IMR-90 (cell line): ENCODE measurements at regions not wholly inside any gene's neighbourhood (a gene's known extent, or its start where the extent isn't known, plus 50 kb on each side); places are given as distances from the start of the nearest gene placed in this dataset.

ENCODE experiments used
- ATAC-seq: fragments of 200-7000 bp; cut with Tn5 transposase; 2 replicates; pipeline ENCODE4 v1.9.1; 2020; ENCODE audit warnings: low read depth, mild to moderate bottlenecking, moderate library complexity
- BruUV-seq: library from RNA; stranded (reverse); fragments of 400-500 nt; replicated peaks from 2 replicates; lab custom pipeline; 2021; lab: Mats Ljungman, UMichigan
- CTCF ChIA-PET: fragments of 300-600 bp; formaldehyde crosslinking; extraction: SDS; loops from one replicate; lab custom pipeline; 2021; ENCODE audit warnings: antibody characterized with exemption; lab: Yijun Ruan, JAX
- POLR2A ChIA-PET: fragments of 300-600 bp; sonication (Branson Sonifier 250); formaldehyde crosslinking; loops from one replicate; lab custom pipeline; 2022; ENCODE audit warnings: antibody characterized with exemption; ENCODE audit not compliant: unreplicated experiment; lab: Charles Lee
- DNase-seq: peaks from one replicate; pipeline ENCODE4 v3.0.0; 2013
- H2AFZ ChIP-seq: replicated peaks from 2 replicates; pipeline ENCODE3; 2013; ENCODE audit warnings: low read length, mild to moderate bottlenecking; ENCODE audit not compliant: poor library complexity
- H2AK5ac ChIP-seq: 2 replicates; pipeline ENCODE4 v1.6.1; 2013; ENCODE audit warnings: low read depth, low read length, inconsistent platforms
- H2AK9ac ChIP-seq: replicated peaks from 2 replicates; pipeline ENCODE3; 2013; ENCODE audit warnings: mild to moderate bottlenecking, low read depth, low read length, moderate library complexity; ENCODE audit not compliant: poor library complexity
- H2BK120ac ChIP-seq: 2 replicates; pipeline ENCODE4 v1.6.1; 2013; ENCODE audit warnings: low read depth, low read length, inconsistent platforms
- H2BK15ac ChIP-seq: 3 replicates; pipeline ENCODE4 v1.6.1; 2013; ENCODE audit warnings: low read depth, low read length, inconsistent platforms
- H2BK20ac ChIP-seq: 2 replicates; pipeline ENCODE4 v1.6.1; 2013; ENCODE audit warnings: low read depth, mild to moderate bottlenecking, inconsistent platforms, low read length, moderate library complexity
- H2BK5ac ChIP-seq: 2 replicates; pipeline ENCODE4 v1.6.1; 2013; ENCODE audit warnings: mild to moderate bottlenecking, low read depth, low read length, inconsistent platforms; ENCODE audit not compliant: poor library complexity, severe bottlenecking
- H3K14ac ChIP-seq: replicated peaks from 2 replicates; pipeline ENCODE4 v1.6.1; 2013; ENCODE audit warnings: low read depth, low read length, inconsistent platforms
- H3K18ac ChIP-seq: 2 replicates; pipeline ENCODE4 v1.6.1; 2013; ENCODE audit warnings: low read depth, low read length, control low read depth
- H3K23ac ChIP-seq: 2 replicates; pipeline ENCODE4 v1.6.1; 2013; ENCODE audit warnings: low read depth, low read length, inconsistent platforms
- H3K27ac ChIP-seq: 2 replicates; pipeline ENCODE4 v1.5.1; 2013; ENCODE audit warnings: mild to moderate bottlenecking, control low read depth, low read length; ENCODE audit not compliant: insufficient read depth
- H3K27me3 ChIP-seq: 2 replicates; pipeline ENCODE4 v1.6.1; 2013; ENCODE audit warnings: low read length; ENCODE audit not compliant: control insufficient read depth, insufficient read depth
- H3K36me3 ChIP-seq: 2 replicates; pipeline ENCODE4 v1.6.1; 2013; ENCODE audit warnings: low read length, mixed read lengths; ENCODE audit not compliant: control insufficient read depth, insufficient read depth
- H3K4ac ChIP-seq: 2 replicates; pipeline ENCODE4 v1.6.1; 2013; ENCODE audit warnings: low read depth, low read length, inconsistent platforms
- H3K4me1 ChIP-seq: 2 replicates; pipeline ENCODE4 v1.6.1; 2013; ENCODE audit warnings: low read length, mixed read lengths; ENCODE audit not compliant: control insufficient read depth, insufficient read depth
- H3K4me2 ChIP-seq: 2 replicates; pipeline ENCODE4 v1.6.1; 2013; ENCODE audit warnings: low read depth, mild to moderate bottlenecking, control low read depth, low read length, moderate library complexity
- H3K4me3 ChIP-seq: 2 replicates; pipeline ENCODE4 v1.5.1; 2013; ENCODE audit warnings: low read depth, mild to moderate bottlenecking, control low read depth, low read length, moderate library complexity; ENCODE audit not compliant: insufficient read depth
- H3K56ac ChIP-seq: 2 replicates; pipeline ENCODE4 v1.6.1; 2013; ENCODE audit warnings: low read length, inconsistent platforms; ENCODE audit not compliant: insufficient read depth; ENCODE audit errors: extremely low read depth
- H3K79me1 ChIP-seq, 2 experiments: 2 replicates each; pipeline ENCODE4 v1.6.1; 2013; ENCODE audit warnings: low read length in 2 of 2, inconsistent platforms in 1 of 2, low read depth in 1 of 2
- H3K9ac ChIP-seq: 2 replicates; pipeline ENCODE4 v1.6.1; 2013; ENCODE audit warnings: low read depth, low read length, control low read depth
- H3K9me1 ChIP-seq: 2 replicates; pipeline ENCODE4 v1.6.1; 2013; ENCODE audit warnings: low read length, inconsistent platforms; ENCODE audit not compliant: insufficient read depth
- H3K9me3 ChIP-seq: 2 replicates; pipeline ENCODE4 v1.6.1; 2013; ENCODE audit warnings: low read length; ENCODE audit not compliant: control insufficient read depth, insufficient read depth
- H4K20me1 ChIP-seq: 2 replicates; pipeline ENCODE4 v1.6.1; 2013; ENCODE audit warnings: low read length, inconsistent platforms; ENCODE audit not compliant: insufficient read depth
- H4K5ac ChIP-seq: 2 replicates; pipeline ENCODE4 v1.6.1; 2013; ENCODE audit warnings: mild to moderate bottlenecking, low read depth, low read length, control low read depth
- H4K8ac ChIP-seq, 2 experiments: 2 replicates each; pipeline ENCODE4 v1.6.1; 2013; ENCODE audit warnings: low read depth in 2 of 2, low read length in 2 of 2, control low read depth in 1 of 2, inconsistent platforms in 1 of 2
- H4K91ac ChIP-seq: 2 replicates; pipeline ENCODE4 v1.6.1; 2013; ENCODE audit warnings: low read depth, low read length, inconsistent platforms; ENCODE audit not compliant: insufficient read depth
- BHLHE40 ChIP-seq: fragments of 150-350 bp; IDR thresholded peaks from 2 replicates; pipeline ENCODE4 v1.6.1; 2016; ENCODE audit warnings: mild to moderate bottlenecking, low read depth, low read length
- CEBPB ChIP-seq: IDR thresholded peaks from 2 replicates; pipeline ENCODE4 v1.6.1; 2012; ENCODE audit warnings: low read depth, low read length, improper control_type of control experiment
- CHD1 ChIP-seq: IDR thresholded peaks from 2 replicates; pipeline ENCODE4 v1.6.1; 2012; ENCODE audit warnings: low read depth, low read length, improper control_type of control experiment
- CTCF ChIP-seq: conservative IDR thresholded peaks from 2 replicates; pipeline ENCODE4 v1.5.1; 2012; ENCODE audit warnings: mild to moderate bottlenecking, low read depth, low read length, improper control_type of control experiment
- MAFK ChIP-seq: IDR thresholded peaks from 2 replicates; pipeline ENCODE4 v1.6.1; 2012; ENCODE audit warnings: low read depth, low read length, improper control_type of control experiment
- NFE2L2 ChIP-seq: fragments of 150-350 bp; IDR thresholded peaks from 2 replicates; pipeline ENCODE4 v1.6.1; 2016; ENCODE audit warnings: low read depth, mild to moderate bottlenecking, low read length
- POLR2A ChIP-seq: IDR thresholded peaks from 2 replicates; pipeline ENCODE4 v1.6.1; 2012; ENCODE audit warnings: mild to moderate bottlenecking, low read depth, low read length
- RAD21 ChIP-seq: IDR thresholded peaks from 2 replicates; pipeline ENCODE4 v1.6.1; 2012; ENCODE audit warnings: low read length, improper control_type of control experiment
- RCOR1 ChIP-seq: IDR thresholded peaks from 2 replicates; pipeline ENCODE4 v1.6.1; 2012; ENCODE audit warnings: mild to moderate bottlenecking, low read length, improper control_type of control experiment; ENCODE audit not compliant: insufficient replicate concordance
- RFX5 ChIP-seq: IDR thresholded peaks from 2 replicates; pipeline ENCODE4 v1.8.0; 2012; ENCODE audit warnings: low read depth, mild to moderate bottlenecking, low read length, moderate library complexity
- SMC3 ChIP-seq: fragments of 150-350 bp; IDR thresholded peaks from 2 replicates; pipeline ENCODE4 v1.6.1; 2016; ENCODE audit warnings: low read depth, mild to moderate bottlenecking, antibody characterized with exemption, low read length, moderate library complexity
- USF2 ChIP-seq: fragments of 150-350 bp; IDR thresholded peaks from 2 replicates; pipeline ENCODE4 v1.6.1; 2017; ENCODE audit warnings: mild to moderate bottlenecking, antibody characterized with exemption, low read length, low read depth
- dilution Hi-C: fragments of 300-500 bp; cut with HindIII; formaldehyde crosslinking; loops from one replicate; pipeline ENCODE4 v1.14.3; 2018; ENCODE audit warnings: low sequenced_read_pairs; ENCODE audit not compliant: unreplicated experiment
- in situ Hi-C: fragments of 300-500 bp; cut with MboI; formaldehyde crosslinking; loops from 3 replicates; pipeline ENCODE4 v1.14.3; 2019; ENCODE audit warnings: low sequenced_read_pairs, inconsistent platforms, mixed read lengths
- intact Hi-C: fragments of 100-400 bp; cut with micrococcal nuclease; formaldehyde crosslinking; loops from 2 replicates; pipeline ENCODE4 v1.10.0; 2022

GRCh38 chrX:150094996-150095395, 156.7 kb upstream of the EOLA2 start:
- H3K27me3 ChIP-seq: no peaks in the 10 kb centered on the region
- TF ChIP-seq BHLHE40: no peak
- TF ChIP-seq RFX5: no peak
- no peak for TF ChIP-seq RAD21
- TF ChIP-seq NFE2L2: no peak
- no peak for TF ChIP-seq SMC3
- no peak for TF ChIP-seq RCOR1
- TF ChIP-seq CHD1: no peak
- no peak for TF ChIP-seq MAFK
- no peak for TF ChIP-seq CTCF
- no peak for TF ChIP-seq USF2
- no peak for TF ChIP-seq CEBPB
- TF ChIP-seq POLR2A: no peak
- peaks cover 3% of the 10 kb centered on the region for H3K4me1 ChIP-seq
- no peaks in the 10 kb centered on the region for H3K9me1 ChIP-seq
- no peak overlapping the region for H3K9ac ChIP-seq
- BruUV-seq: no TSS peak
- DNase-seq (no peak), ATAC-seq (peak; percentile 27; the same call in 1 of the 2 replicates)
- peak overlapping the region; percentile 39; the same call in 1 of the 2 replicates for H2BK120ac ChIP-seq
- no peak overlapping the region for H3K4me3 ChIP-seq
- no peak overlapping the region for H4K5ac ChIP-seq
- no peak overlapping the region for H3K27ac ChIP-seq
- H3K23ac ChIP-seq: no peak overlapping the region
- no peak overlapping the region for H2AK5ac ChIP-seq
- no peak overlapping the region; the same call in 1 of the 2 replicates for H4K91ac ChIP-seq
- no peaks in the 10 kb centered on the region for H3K79me1 ChIP-seq
- no peak overlapping the region for H3K56ac ChIP-seq
- POLR2A ChIA-PET: no interaction called here
- no peaks in the 10 kb centered on the region; the same call in 1 of the 2 replicates for H3K9me3 ChIP-seq
- dilution Hi-C loops (no loop called here), in situ Hi-C loops (no loop called here), intact Hi-C loops (no loop called here)
- CTCF ChIA-PET: interaction anchor here (0.6 kb wide), 1 partner anchor 32 kb away, joined by 3 read pairs; no protein-coding TSS in a partner anchor
- H3K4me2 ChIP-seq: no peak overlapping the region
- H2AFZ ChIP-seq: no peak overlapping the region
- H3K36me3 ChIP-seq: no peaks in the 10 kb centered on the region
- H2BK20ac ChIP-seq: no peak overlapping the region; the same call in 1 of the 2 replicates
- H2AK9ac ChIP-seq: no peak overlapping the region
- no peak overlapping the region for H3K14ac ChIP-seq
- H3K4ac ChIP-seq: peak overlapping the region; percentile 27; the same call in 1 of the 2 replicates
- peak overlapping the region in 1 of 2 experiments; percentile 9; a peak in 1 of 4 replicates for H4K8ac ChIP-seq
- H2BK5ac ChIP-seq: no peak overlapping the region
- H3K18ac ChIP-seq: no peak overlapping the region
- no peaks in the 10 kb centered on the region for H4K20me1 ChIP-seq
- no peak overlapping the region for H2BK15ac ChIP-seq
